ENCODE measurements at regions not wholly inside any gene's neighbourhood (a gene's known extent, or its start where the extent isn't known, plus 50 kb on each side); places are given as distances from the start of the nearest gene placed in this dataset.

GRCh38 chr6:88558981-88559380 lies 392.8 kb upstream of the CNR1 start:
- Histone ChIP-seq H3K27ac (no peak overlapping the region), H3K9me3 (no peaks in the 10 kb centered on the region), H3K4me3 (no peak overlapping the region), H3K36me3 (no peaks in the 10 kb centered on the region), H3K4me1 (no peaks in the 10 kb centered on the region), H3K27me3 (no peaks in the 10 kb centered on the region)
- ATAC-seq (ENCODE audit: low FRiP score in 2 of 2) (no peak), DNase-seq (no peak)
- TF ChIP-seq POLR2A (IDR thresholded peaks at IDR 0.05) (no peak), POLR2AphosphoS5 (IDR thresholded peaks at IDR 0.05) (no peak), EP300 (IDR thresholded peaks at IDR 0.05) (no peak)
- TF ChIP-seq, protein P1, sequence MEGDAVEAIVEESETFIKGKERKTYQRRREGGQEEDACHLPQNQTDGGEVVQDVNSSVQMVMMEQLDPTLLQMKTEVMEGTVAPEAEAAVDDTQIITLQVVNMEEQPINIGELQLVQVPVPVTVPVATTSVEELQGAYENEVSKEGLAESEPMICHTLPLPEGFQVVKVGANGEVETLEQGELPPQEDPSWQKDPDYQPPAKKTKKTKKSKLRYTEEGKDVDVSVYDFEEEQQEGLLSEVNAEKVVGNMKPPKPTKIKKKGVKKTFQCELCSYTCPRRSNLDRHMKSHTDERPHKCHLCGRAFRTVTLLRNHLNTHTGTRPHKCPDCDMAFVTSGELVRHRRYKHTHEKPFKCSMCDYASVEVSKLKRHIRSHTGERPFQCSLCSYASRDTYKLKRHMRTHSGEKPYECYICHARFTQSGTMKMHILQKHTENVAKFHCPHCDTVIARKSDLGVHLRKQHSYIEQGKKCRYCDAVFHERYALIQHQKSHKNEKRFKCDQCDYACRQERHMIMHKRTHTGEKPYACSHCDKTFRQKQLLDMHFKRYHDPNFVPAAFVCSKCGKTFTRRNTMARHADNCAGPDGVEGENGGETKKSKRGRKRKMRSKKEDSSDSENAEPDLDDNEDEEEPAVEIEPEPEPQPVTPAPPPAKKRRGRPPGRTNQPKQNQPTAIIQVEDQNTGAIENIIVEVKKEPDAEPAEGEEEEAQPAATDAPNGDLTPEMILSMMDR (IDR thresholded peaks at IDR 0.05): no peak
- WGBS, 2 donors: 60 to 86% methylated on average over 5 of the region's 5 CpGs

DNA sequence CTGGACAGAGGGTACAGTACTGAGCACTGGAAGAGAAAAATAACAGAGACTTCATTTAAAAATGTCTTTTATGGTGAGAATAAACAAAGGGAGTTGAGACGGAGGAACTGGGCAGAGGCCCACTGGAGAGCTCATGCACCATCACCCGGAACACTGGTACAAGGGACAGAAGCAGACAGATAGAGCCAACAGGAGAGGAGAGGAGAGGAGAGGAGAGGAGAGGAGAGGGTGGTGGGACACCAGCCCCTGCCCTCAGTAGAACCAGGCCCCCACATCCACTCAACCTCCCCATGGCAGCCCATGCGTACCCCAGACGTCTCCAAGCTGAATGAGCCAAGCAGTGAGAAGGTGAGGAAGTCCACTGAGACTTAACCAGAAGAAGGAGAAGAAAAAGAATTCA lies 390.5 kb upstream of the CNR1 start:
- WGBS, 2 donors: 33 to 77% methylated on average over 3 to 4 of the region's 4 CpGs
- no peak for TF ChIP-seq POLR2AphosphoS5 (IDR thresholded peaks at IDR 0.05)
- TF ChIP-seq POLR2A (IDR thresholded peaks at IDR 0.05): no peak
- ATAC-seq (ENCODE audit: low FRiP score in 2 of 2): no peak

DNA sequence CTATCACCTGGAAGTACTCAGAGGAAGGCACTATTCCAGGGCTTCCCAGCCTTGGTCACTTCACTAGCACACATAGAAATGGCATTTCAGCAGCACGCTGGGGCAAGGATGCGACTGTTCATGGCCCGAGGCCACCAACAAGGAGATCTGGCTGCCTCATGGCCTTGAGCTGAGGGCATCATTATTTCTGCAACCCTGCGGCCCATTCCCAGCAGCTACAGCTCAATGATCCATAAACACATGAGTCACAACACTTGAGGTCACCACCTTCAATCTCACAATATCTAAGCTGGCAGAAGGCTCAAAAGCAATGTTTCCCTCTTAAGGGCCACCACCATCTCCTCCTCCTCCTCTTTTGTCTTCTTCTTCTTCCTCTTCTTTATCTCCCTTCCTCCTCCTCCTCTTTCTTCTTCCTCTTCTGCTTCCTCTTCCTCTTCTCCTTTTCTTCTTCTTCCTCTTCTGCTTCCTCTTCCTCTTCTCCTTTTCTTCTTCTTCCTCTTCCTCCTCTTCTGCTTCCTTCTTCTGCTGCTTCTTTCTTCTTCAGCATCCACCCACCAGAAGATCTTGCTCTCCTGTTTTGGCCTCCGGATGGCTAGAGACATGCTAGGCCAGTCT lies 382.9 kb upstream of the CNR1 start:
- Histone ChIP-seq H3K4me1 (no peaks in the 10 kb centered on the region), H3K27ac (no peak overlapping the region), H3K36me3 (no peaks in the 10 kb centered on the region), H3K9me3 (no peaks in the 10 kb centered on the region), H3K4me3 (no peak overlapping the region), H3K27me3 (no peaks in the 10 kb centered on the region)
- ATAC-seq (ENCODE audit: low FRiP score in 2 of 2): no peak
- no peak for TF ChIP-seq POLR2A (IDR thresholded peaks at IDR 0.05)
- TF ChIP-seq EP300 (IDR thresholded peaks at IDR 0.05): no peak
- no peak for TF ChIP-seq POLR2AphosphoS5 (IDR thresholded peaks at IDR 0.05)
- TF ChIP-seq, protein P1 (IDR thresholded peaks at IDR 0.05): no peak
- 89 to 94% methylated on average over 5 of the region's 5 CpGs for WGBS, 2 donors
- DNase-seq: no peak

More for the DNA sequence above, 390.5 kb upstream of the CNR1 start:
- H3K36me3 ChIP-seq: no peaks in the 10 kb centered on the region
- H3K27me3 ChIP-seq: no peaks in the 10 kb centered on the region
- H3K4me3 ChIP-seq: no peak overlapping the region
- H3K27ac ChIP-seq: no peak overlapping the region
- H3K4me1 ChIP-seq: no peaks in the 10 kb centered on the region
- no peak for DNase-seq
- no peaks in the 10 kb centered on the region for H3K9me3 ChIP-seq

DNA sequence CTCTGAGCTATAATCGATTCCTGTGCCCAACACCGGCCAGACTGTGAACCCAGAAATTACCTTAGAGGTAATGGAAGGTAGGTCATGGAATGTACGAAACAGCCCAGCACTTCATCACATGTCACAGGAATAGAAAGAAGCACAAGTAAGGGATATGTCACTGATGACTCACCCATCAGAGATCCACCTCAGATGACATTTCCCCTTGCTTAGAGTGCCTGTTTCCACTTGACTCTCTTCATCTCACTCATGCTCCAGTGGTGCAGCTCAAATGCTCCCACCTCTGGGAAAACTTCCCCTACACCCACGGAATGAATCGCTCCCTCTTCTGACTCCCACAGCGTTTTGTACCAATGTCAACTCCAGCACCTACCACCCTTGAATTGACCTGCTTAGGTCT lies 381.6 kb upstream of the CNR1 start:
- H3K27me3 ChIP-seq: no peaks in the 10 kb centered on the region
- WGBS, 2 donors: 89 to 96% methylated on average over 6 of the region's 6 CpGs
- no peaks in the 10 kb centered on the region for H3K9me3 ChIP-seq
- DNase-seq (no peak), ATAC-seq (ENCODE audit: low FRiP score in 2 of 2) (no peak)
- H3K4me1 ChIP-seq: no peaks in the 10 kb centered on the region
- TF ChIP-seq POLR2A (IDR thresholded peaks at IDR 0.05): no peak
- no peak for TF ChIP-seq EP300 (IDR thresholded peaks at IDR 0.05)
- TF ChIP-seq POLR2AphosphoS5 (IDR thresholded peaks at IDR 0.05): no peak
- H3K4me3 ChIP-seq: no peak overlapping the region
- H3K27ac ChIP-seq: no peak overlapping the region
- no peaks in the 10 kb centered on the region for H3K36me3 ChIP-seq

GRCh38 chr6:88545991-88546390 lies 379.8 kb upstream of the CNR1 start:
- ATAC-seq (ENCODE audit: low FRiP score in 2 of 2) (no peak), DNase-seq (no peak)
- Histone ChIP-seq H3K9me3 (no peaks in the 10 kb centered on the region), H3K27me3 (no peaks in the 10 kb centered on the region), H3K4me3 (no peak overlapping the region), H3K4me1 (no peaks in the 10 kb centered on the region), H3K36me3 (no peaks in the 10 kb centered on the region), H3K27ac (no peak overlapping the region)
- WGBS, 2 donors: 52 to 61% methylated on average over 4 of the region's 4 CpGs
- TF ChIP-seq POLR2A (IDR thresholded peaks at IDR 0.05) (no peak), POLR2AphosphoS5 (IDR thresholded peaks at IDR 0.05) (no peak), EP300 (IDR thresholded peaks at IDR 0.05) (no peak)
- TF ChIP-seq, protein P1 (IDR thresholded peaks at IDR 0.05): no peak

GRCh38 chr6:88544986-88545612 lies 379.0 kb upstream of the CNR1 start:
- DNase-seq (no peak), ATAC-seq (ENCODE audit: low FRiP score in 2 of 2) (no peak)
- Histone ChIP-seq H3K27ac (no peak overlapping the region), H3K4me1 (no peaks in the 10 kb centered on the region), H3K9me3 (no peaks in the 10 kb centered on the region), H3K36me3 (no peaks in the 10 kb centered on the region), H3K4me3 (no peak overlapping the region), H3K27me3 (no peaks in the 10 kb centered on the region)
- TF ChIP-seq POLR2A (IDR thresholded peaks at IDR 0.05) (no peak), EP300 (IDR thresholded peaks at IDR 0.05) (no peak), POLR2AphosphoS5 (IDR thresholded peaks at IDR 0.05) (no peak)
- TF ChIP-seq, protein P1 (IDR thresholded peaks at IDR 0.05): no peak
- WGBS, 2 donors: 49 to 58% methylated on average over 4 of the region's 4 CpGs

All from upper lobe of left lung (tissue), 6 donors.